IPS-18a (cell line): ENCODE measurements at regions not wholly inside any gene's neighbourhood (a gene's known extent, or its start where the extent isn't known, plus 50 kb on each side); places are given as distances from the start of the nearest gene placed in this dataset.
"Not testable (repeated sequence)": the region's sequence is repeated elsewhere in the genome, so short reads cannot be mapped to it uniquely, and the experiment has no call there.

ENCODE experiments used
- H3K27ac ChIP-seq: one replicate; pipeline ENCODE4 v1.5.1; 2013; ENCODE audit warnings: low read length
- H3K27me3 ChIP-seq: one replicate; pipeline ENCODE4 v1.6.1; 2013; ENCODE audit warnings: mild to moderate bottlenecking, low read length; ENCODE audit not compliant: control insufficient read depth, insufficient read depth
- H3K36me3 ChIP-seq: one replicate; pipeline ENCODE4 v1.6.1; 2013; ENCODE audit warnings: low read depth, low read length; ENCODE audit not compliant: control insufficient read depth
- H3K4me1 ChIP-seq: one replicate; pipeline ENCODE4 v1.6.1; 2013; ENCODE audit warnings: low read depth, low read length; ENCODE audit not compliant: control insufficient read depth
- H3K4me3 ChIP-seq: one replicate; pipeline ENCODE4 v1.5.1; 2013; ENCODE audit warnings: low read length
- H3K9ac ChIP-seq: one replicate; pipeline ENCODE4 v1.6.1; 2013; ENCODE audit warnings: mild to moderate bottlenecking, low read length, moderate library complexity
- H3K9me3 ChIP-seq: one replicate; pipeline ENCODE4 v1.6.1; 2013; ENCODE audit warnings: low read depth, low read length; ENCODE audit not compliant: control insufficient read depth

GRCh38 chr13:18608851-18609250 lies 572.8 kb downstream of the TUBA3C start:
- H3K36me3 ChIP-seq = not testable (repeated sequence)

DNA sequence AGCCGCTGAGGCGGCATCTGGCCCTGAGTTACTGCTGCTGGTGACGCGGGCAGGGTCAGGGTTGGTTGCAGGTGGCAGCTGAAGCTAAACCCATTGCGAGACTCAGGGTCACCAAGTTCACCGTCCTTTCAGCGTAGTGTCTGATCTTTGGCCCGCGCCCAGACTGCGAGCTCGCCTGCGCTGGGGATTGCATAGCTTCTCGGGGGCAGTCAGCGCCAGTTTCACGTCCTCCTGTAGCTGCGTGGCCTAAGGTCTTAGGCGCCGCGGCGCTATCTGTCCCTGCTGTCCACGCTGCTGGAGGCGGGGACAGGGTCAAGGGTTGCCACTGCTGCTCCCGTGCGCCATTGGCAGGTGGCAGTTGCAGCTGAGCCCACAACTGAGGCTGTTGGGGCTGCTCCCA lies 581.3 kb downstream of the TUBA3C start:
- not testable (repeated sequence) for H3K9ac ChIP-seq, H3K27ac ChIP-seq, H3K9me3 ChIP-seq, H3K36me3 ChIP-seq, H3K27me3 ChIP-seq, H3K4me1 ChIP-seq, H3K4me3 ChIP-seq

More at GRCh38 chr13:18608851-18609250, 572.8 kb downstream of the TUBA3C start:
- H3K27me3 ChIP-seq, H3K4me1 ChIP-seq, H3K9me3 ChIP-seq, H3K27ac ChIP-seq, H3K4me3 ChIP-seq, H3K9ac ChIP-seq: not testable (repeated sequence)

- not testable (repeated sequence) for H3K4me3 ChIP-seq, H3K27me3 ChIP-seq, H3K4me1 ChIP-seq, H3K9ac ChIP-seq, H3K36me3 ChIP-seq, H3K9me3 ChIP-seq, H3K27ac ChIP-seq
These were observed 581.8 kb downstream of the TUBA3C start for GRCh38 chr13:18599791-18600211.

DNA sequence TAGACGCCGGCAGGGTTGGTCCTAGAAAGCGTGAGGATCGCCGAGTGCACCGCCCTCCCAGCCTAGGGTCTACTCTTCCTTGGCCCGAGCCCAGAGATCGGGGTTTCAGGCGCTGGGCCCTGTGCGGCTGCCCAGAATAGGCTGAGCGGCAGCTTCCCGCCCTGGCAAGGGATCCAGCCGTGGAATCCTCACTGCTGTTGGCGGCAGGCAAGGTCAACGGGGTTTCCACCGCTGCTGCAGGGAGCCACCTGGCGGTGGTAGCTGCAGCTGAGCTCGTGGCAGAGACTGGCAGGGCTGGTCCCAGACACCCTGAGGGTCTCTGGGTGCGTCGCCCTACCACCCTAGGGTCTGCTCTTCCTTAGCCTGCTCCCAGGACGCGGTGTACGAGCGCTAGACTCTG lies 583.1 kb downstream of the TUBA3C start:
- H3K9me3 ChIP-seq, H3K27ac ChIP-seq, H3K27me3 ChIP-seq, H3K9ac ChIP-seq, H3K4me1 ChIP-seq, H3K4me3 ChIP-seq, H3K36me3 ChIP-seq: not testable (repeated sequence)

GRCh38 chr13:18597940-18598339 lies 583.7 kb downstream of the TUBA3C start:
- not testable (repeated sequence) for H3K9me3 ChIP-seq, H3K4me1 ChIP-seq, H3K27me3 ChIP-seq, H3K27ac ChIP-seq, H3K4me3 ChIP-seq, H3K36me3 ChIP-seq, H3K9ac ChIP-seq

- not testable (repeated sequence) for H3K9me3 ChIP-seq, H3K4me1 ChIP-seq, H3K27me3 ChIP-seq, H3K27ac ChIP-seq, H3K4me3 ChIP-seq, H3K36me3 ChIP-seq, H3K9ac ChIP-seq
These were observed 604.5 kb downstream of the TUBA3C start for GRCh38 chr13:18577103-18577502.

GRCh38 chr13:18567890-18568289 lies 613.7 kb downstream of the TUBA3C start:
- H3K27ac ChIP-seq = not testable (repeated sequence)

More at GRCh38 chr13:18567890-18568289, 613.7 kb downstream of the TUBA3C start:
- not testable (repeated sequence) for H3K4me1 ChIP-seq, H3K36me3 ChIP-seq, H3K27me3 ChIP-seq, H3K4me3 ChIP-seq, H3K9ac ChIP-seq, H3K9me3 ChIP-seq
